SK-N-SH (cell line): ENCODE measurements at regions not wholly inside any gene's neighbourhood (a gene's known extent, or its start where the extent isn't known, plus 50 kb on each side); places are given as distances from the start of the nearest gene placed in this dataset.

Experiments
- CTCF ChIA-PET: fragments of 300-600, 350-600 bp; formaldehyde crosslinking; extraction: SDS; loops from one replicate; lab custom pipeline; 2021; lab: Yijun Ruan, JAX
- POLR2A ChIA-PET: fragments of 350-600 bp; sonication (Branson Sonifier 250); formaldehyde crosslinking; extraction: SDS; loops from one replicate; lab custom pipeline; 2020; ENCODE audit warnings: antibody characterized with exemption, inconsistent platforms; lab: Yijun Ruan, JAX
- DNase-seq: peaks from one replicate; pipeline ENCODE4 v3.0.0; 2012
- H2AFZ ChIP-seq: fragments of 200-600 bp; sonication (generic); 2 replicates; pipeline ENCODE4 v1.8.1; 2016; ENCODE audit warnings: antibody characterized with exemption, mild to moderate bottlenecking, low read depth
- H3F3A ChIP-seq: fragments of 200-600 bp; sonication (generic); replicated peaks from 2 replicates; pipeline ENCODE3; 2016; ENCODE audit warnings: antibody characterized with exemption, mild to moderate bottlenecking; ENCODE audit not compliant: insufficient read depth
- H3K27ac ChIP-seq, 2 experiments: fragments of 200-500 bp in 1 of 2; fragments of 200-600 bp in 1 of 2; sonication (Bioruptor generic) in 1 of 2; sonication (generic), shearing (Covaris generic) in 1 of 2; 2 replicates each; pipeline versions ENCODE4 v1.5.1 to v1.6.1; 2014 to 2016; ENCODE audit warnings: low read depth in 2 of 2, inconsistent platforms in 1 of 2, low read length in 1 of 2, mild to moderate bottlenecking in 1 of 2, mixed read lengths in 1 of 2
- H3K27me3 ChIP-seq: fragments of 200-600 bp; sonication (generic), shearing (Covaris generic); 2 replicates; pipeline ENCODE4 v1.6.1; 2016; ENCODE audit warnings: mixed run types; ENCODE audit not compliant: insufficient read depth
- H3K36me3 ChIP-seq, 2 experiments: fragments of 200-500 bp in 1 of 2; fragments of 200-600 bp in 1 of 2; sonication (Bioruptor generic) in 1 of 2; sonication (generic) in 1 of 2; replicated peaks in 1 of 2; 2 replicates each; pipeline versions ENCODE3 to v1.5.1; 2014 to 2016; ENCODE audit warnings: low read length in 1 of 2, mild to moderate bottlenecking in 1 of 2; ENCODE audit not compliant: insufficient read depth in 2 of 2, control insufficient read depth in 1 of 2
- H3K4me1 ChIP-seq, 2 experiments: fragments of 200-500 bp in 1 of 2; fragments of 200-600 bp in 1 of 2; sonication (Bioruptor generic) in 1 of 2; sonication (generic), shearing (Covaris generic) in 1 of 2; 2 replicates each; pipeline versions ENCODE4 v1.5.1 to v1.6.1; 2014 to 2016; ENCODE audit warnings: low read depth in 1 of 2, low read length in 1 of 2, mixed run types in 1 of 2; ENCODE audit not compliant: insufficient read depth in 2 of 2, control insufficient read depth in 1 of 2
- H3K4me2 ChIP-seq: fragments of 200-600 bp; sonication (generic), shearing (Covaris generic); 2 replicates; pipeline ENCODE4 v1.6.1; 2017; ENCODE audit warnings: mixed run types
- H3K4me3 ChIP-seq, 2 experiments: fragments of 200-500 bp in 1 of 2; fragments of 200-600 bp in 1 of 2; sonication (Bioruptor generic) in 1 of 2; sonication (generic), shearing (Covaris generic) in 1 of 2; 2 replicates each; pipeline versions ENCODE4 v1.5.1 to v1.8.1; 2014 to 2016; ENCODE audit warnings: low read depth in 2 of 2, inconsistent platforms in 1 of 2, low read length in 1 of 2, mild to moderate bottlenecking in 1 of 2, mixed read lengths in 1 of 2, moderate library complexity in 1 of 2
- H3K79me2 ChIP-seq: fragments of 200-600 bp; sonication (generic); 2 replicates; pipeline ENCODE4 v1.8.1; 2017; ENCODE audit warnings: mild to moderate bottlenecking; ENCODE audit not compliant: insufficient read depth
- H3K9ac ChIP-seq: fragments of 200-600 bp; sonication (generic); 2 replicates; pipeline ENCODE4 v1.6.1; 2017; ENCODE audit warnings: mixed run types
- H3K9me2 ChIP-seq: fragments of 200-600 bp; sonication (generic); 2 replicates; pipeline ENCODE4 v1.6.1; 2017; ENCODE audit warnings: mixed run types
- H3K9me3 ChIP-seq: fragments of 200-600 bp; sonication (generic); 2 replicates; pipeline ENCODE4 v1.6.1; 2017; ENCODE audit warnings: mixed run types, mild to moderate bottlenecking, moderate library complexity
- H4K20me1 ChIP-seq: fragments of 200-600 bp; sonication (generic); 2 replicates; pipeline ENCODE4 v1.6.1; 2017; ENCODE audit warnings: mild to moderate bottlenecking, mixed run types; ENCODE audit not compliant: insufficient read depth
- EP300 ChIP-seq, 2 experiments: IDR thresholded peaks; 2 replicates each; pipeline versions ENCODE4 v1.4.0 to v1.6.1; 2012; ENCODE audit warnings: borderline replicate concordance in 1 of 2, low read depth in 1 of 2, low read length in 1 of 2
- EZH2phosphoT487 ChIP-seq: fragments of 200-600 bp; sonication (generic); IDR thresholded peaks from 2 replicates; pipeline ENCODE4 v1.6.1; 2017; ENCODE audit warnings: low read depth, mixed run types, mild to moderate bottlenecking, antibody characterized with exemption, moderate library complexity, borderline replicate concordance
- FOXJ3 ChIP-seq: sonication (generic); formaldehyde crosslinking; IDR thresholded peaks from 2 replicates; pipeline ENCODE4 v1.5.1; 2020; ENCODE audit warnings: mild to moderate bottlenecking, missing genetic modification reagents
- FOXM1 ChIP-seq: IDR thresholded peaks from 2 replicates; pipeline ENCODE4 v1.4.0; 2012; ENCODE audit warnings: low read depth, mild to moderate bottlenecking
- GABPA ChIP-seq: IDR thresholded peaks from 2 replicates; pipeline ENCODE4 v1.4.0; 2012; ENCODE audit warnings: low read depth, mild to moderate bottlenecking
- GATA2 ChIP-seq: sonication (generic); formaldehyde crosslinking; IDR thresholded peaks from 2 replicates; pipeline ENCODE4 v1.5.0; 2020; ENCODE audit warnings: mild to moderate bottlenecking, missing genetic modification reagents
- MEF2A ChIP-seq: IDR thresholded peaks from 2 replicates; pipeline ENCODE4 v1.4.0; 2012; ENCODE audit warnings: low read depth, borderline replicate concordance
- NFIC ChIP-seq: IDR thresholded peaks from 2 replicates; pipeline ENCODE4 v1.4.0; 2012; ENCODE audit warnings: borderline replicate concordance
- NRF1 ChIP-seq: IDR thresholded peaks from 2 replicates; pipeline ENCODE4 v1.6.1; 2012; ENCODE audit warnings: low read depth, mild to moderate bottlenecking, low read length
- PBX3 ChIP-seq: IDR thresholded peaks from 2 replicates; pipeline ENCODE4; 2012
- RCOR1 ChIP-seq: fragments of 150-350 bp; IDR thresholded peaks from 2 replicates; pipeline ENCODE4 v1.6.1; 2017; ENCODE audit warnings: antibody characterized with exemption, low read length
- RFX5 ChIP-seq: IDR thresholded peaks from 2 replicates; pipeline ENCODE4 v1.6.1; 2012; ENCODE audit warnings: mild to moderate bottlenecking, improper control_type of control experiment, low read length
- RXRA ChIP-seq: IDR thresholded peaks from 2 replicates; pipeline ENCODE4 v1.4.0; 2012; ENCODE audit warnings: low read depth, mild to moderate bottlenecking, borderline replicate concordance
- SIN3A ChIP-seq: IDR thresholded peaks from 2 replicates; pipeline ENCODE4 v1.6.1; 2012; ENCODE audit warnings: low read depth, mild to moderate bottlenecking, low read length, moderate library complexity, borderline replicate concordance
- SMC3 ChIP-seq: IDR thresholded peaks from 2 replicates; pipeline ENCODE4 v1.6.1; 2012; ENCODE audit warnings: low read depth, low read length, improper control_type of control experiment
- TEAD4 ChIP-seq: IDR thresholded peaks from 2 replicates; pipeline ENCODE4 v1.4.0; 2012; ENCODE audit warnings: mild to moderate bottlenecking, borderline replicate concordance; ENCODE audit not compliant: insufficient read depth
- USF1 ChIP-seq: IDR thresholded peaks from 2 replicates; pipeline ENCODE4 v1.4.0; 2012; ENCODE audit warnings: low read depth, borderline replicate concordance
- USF2 ChIP-seq: fragments of 150-350 bp; IDR thresholded peaks from 2 replicates; pipeline ENCODE4 v1.6.1; 2017; ENCODE audit warnings: antibody characterized with exemption, low read length, low read depth, borderline replicate concordance
- YY1 ChIP-seq: IDR thresholded peaks from 2 replicates; pipeline ENCODE4 v1.4.0; 2012; ENCODE audit warnings: low read depth, mild to moderate bottlenecking
- WGBS: methylation state at CpG from one replicate; pipeline ENCODE4 v1.1.6; 2017; ENCODE audit warnings: low lambda C conversion rate; 5-methylcytosine and 5-hydroxymethylcytosine counted together

GRCh38 chr4:97013309-97013708 lies 1130.0 kb downstream of the STPG2 start:
- WGBS, result 70% methylated on average over 3 of the region's 3 CpGs
- no peaks in the 10 kb centered on the region; a peak in 1 of 4 replicates for H3K4me1 ChIP-seq
- DNase-seq, result no peak
- H3K36me3 ChIP-seq, result no peaks in the 10 kb centered on the region
- no peaks in the 10 kb centered on the region for H3K79me2 ChIP-seq
- no peak overlapping the region for H3K27ac ChIP-seq
- no peak overlapping the region for H3K9ac ChIP-seq
- no peak overlapping the region for H3K4me2 ChIP-seq
- CTCF ChIA-PET, result no interaction called here
- H3K4me3 ChIP-seq, result no peak overlapping the region
- no peaks in the 10 kb centered on the region for H3F3A ChIP-seq
- H3K27me3 ChIP-seq, result no peaks in the 10 kb centered on the region
- H3K9me2 ChIP-seq, result no peaks in the 10 kb centered on the region
- no peak for TF ChIP-seq SIN3A
- TF ChIP-seq USF1, result no peak
- no peak for TF ChIP-seq TEAD4
- TF ChIP-seq SMC3, result no peak
- TF ChIP-seq FOXJ3 (CRISPR knock-in tag), result no peak
- TF ChIP-seq PBX3, result no peak
- TF ChIP-seq GATA2, result no peak
- TF ChIP-seq USF2, result no peak
- no peak for TF ChIP-seq MEF2A
- no peak for TF ChIP-seq EZH2phosphoT487
- TF ChIP-seq RXRA, result no peak
- TF ChIP-seq EP300 (IDR thresholded peaks at IDR 0.05; ENCODE audit: borderline replicate concordance in 1 of 2, low read depth in 1 of 2, low read length in 1 of 2), result no peak
- TF ChIP-seq RCOR1, result no peak
- no peak for TF ChIP-seq RFX5
- no peak for TF ChIP-seq NFIC
- no peak for TF ChIP-seq YY1
- no peak for TF ChIP-seq FOXM1
- no peak for TF ChIP-seq NRF1
- TF ChIP-seq GABPA, result no peak
- POLR2A ChIA-PET, result no interaction called here
- H4K20me1 ChIP-seq, result no peaks in the 10 kb centered on the region
- H2AFZ ChIP-seq, result no peak overlapping the region
- H3K9me3 ChIP-seq, result no peaks in the 10 kb centered on the region
